CD4-positive, alpha-beta T cell (primary cell): ENCODE measurements at regions not wholly inside any gene's neighbourhood (a gene's known extent, or its start where the extent isn't known, plus 50 kb on each side); places are given as distances from the start of the nearest gene placed in this dataset.

Source experiments
- ATAC-seq: fragments of 200-7000 bp; cut with Tn5 transposase; one replicate; pipeline ENCODE4 v1.10.0; 2022; ENCODE audit warnings: mild to moderate bottlenecking; ENCODE audit not compliant: poor library complexity
- CTCF ChIA-PET: fragments of 350-600 bp; sonication (Branson Sonifier 250); formaldehyde crosslinking; loops from one replicate; lab custom pipeline; 2021; ENCODE audit warnings: antibody characterized with exemption, inconsistent platforms; lab: Charles Lee
- POLR2A ChIA-PET: fragments of 350-600 bp; sonication (Branson Sonifier 250); formaldehyde crosslinking; loops from one replicate; lab custom pipeline; 2021; ENCODE audit warnings: antibody characterized with exemption, inconsistent platforms; lab: Charles Lee
- DNase-seq, 14 experiments: peaks; one replicate each; pipeline ENCODE4 v3.0.0-alpha.2; 2013 to 2020; ENCODE audit warnings: mixed read lengths in 2 of 14
- H3K27ac ChIP-seq, 2 donors: one replicate each; pipeline versions ENCODE4 v1.5.1 to v1.7.0; 2013; ENCODE audit warnings: low read length in 2 of 2, low read depth in 1 of 2, mild to moderate bottlenecking in 1 of 2
- H3K27me3 ChIP-seq, 2 experiments: 1 replicate in 1 of 2; 2 replicates in 1 of 2; pipeline versions ENCODE4 v1.6.1 to v1.7.0; 2013; ENCODE audit warnings: low read length in 2 of 2, control low read depth in 1 of 2, mild to moderate bottlenecking in 1 of 2, moderate library complexity in 1 of 2; ENCODE audit not compliant: insufficient read depth in 2 of 2, control insufficient read depth in 1 of 2
- H3K36me3 ChIP-seq: one replicate; pipeline ENCODE4 v1.6.1; 2013; ENCODE audit warnings: low read length, control low read depth; ENCODE audit not compliant: insufficient read depth
- H3K4me1 ChIP-seq: one replicate; pipeline ENCODE4 v1.6.1; 2013; ENCODE audit warnings: low read length, control low read depth; ENCODE audit not compliant: insufficient read depth
- H3K4me3 ChIP-seq: one replicate; pipeline ENCODE4 v1.5.1; 2013; ENCODE audit warnings: mild to moderate bottlenecking, low read length, moderate library complexity
- H3K9me3 ChIP-seq, 2 experiments: 1 replicate in 1 of 2; 2 replicates in 1 of 2; pipeline versions ENCODE4 v1.6.1 to v1.7.0; 2013; ENCODE audit warnings: low read length in 2 of 2, mild to moderate bottlenecking in 2 of 2, control low read depth in 1 of 2, moderate library complexity in 1 of 2; ENCODE audit not compliant: control insufficient read depth in 1 of 2, insufficient read depth in 1 of 2
- H3K27ac Mint-ChIP-seq: one replicate; pipeline ENCODE4 v1.8.0; 2020; ENCODE audit warnings: mixed read lengths
- H3K27me3 Mint-ChIP-seq: one replicate; pipeline ENCODE4 v1.8.0; 2021; ENCODE audit warnings: mixed read lengths
- H3K36me3 Mint-ChIP-seq: one replicate; pipeline ENCODE4 v1.8.0; 2021; ENCODE audit warnings: low read depth, mixed read lengths
- H3K4me1 Mint-ChIP-seq: one replicate; pipeline ENCODE4 v1.8.0; 2021; ENCODE audit warnings: low read depth, mixed read lengths
- H3K4me3 Mint-ChIP-seq: one replicate; pipeline ENCODE4 v1.8.0; 2020; ENCODE audit warnings: mild to moderate bottlenecking, mixed read lengths
- H3K9me3 Mint-ChIP-seq: one replicate; pipeline ENCODE4 v1.8.0; 2020; ENCODE audit warnings: mixed read lengths
- intact Hi-C, 2 experiments: fragments of 100-400 bp; cut with DNase I in 1 of 2; cut with micrococcal nuclease in 1 of 2; formaldehyde crosslinking; loops; one replicate each; pipeline versions ENCODE4 v1.15.1 to v1.9.0; 2023 to 2025; cut with DNase I, micrococcal nuclease
- TF ChIP-seq, protein P1 (sequence below): fragments of 200-600 bp; IDR thresholded peaks from one replicate; pipeline ENCODE4 v1.8.0; 2022; ENCODE audit warnings: antibody characterized with exemption, mild to moderate bottlenecking

DNA sequence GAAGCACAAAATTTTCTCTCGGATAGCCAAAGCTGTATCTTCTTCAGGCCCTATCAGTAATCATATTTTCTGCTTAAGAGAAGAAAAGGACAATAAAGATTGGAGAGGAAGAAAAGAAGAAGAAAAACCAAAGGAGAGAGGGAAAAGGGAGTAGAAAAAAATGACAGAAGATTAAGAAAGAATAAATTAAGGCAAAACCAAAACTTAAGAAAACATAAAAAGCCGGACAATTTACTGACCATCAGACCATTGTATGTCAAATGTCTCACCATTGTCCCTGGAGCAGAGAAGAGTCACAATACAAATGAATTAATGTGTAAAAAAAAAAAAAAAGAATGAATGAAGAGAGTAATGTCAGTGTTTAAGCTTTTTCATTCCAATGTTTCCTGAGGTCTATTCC lies 1274.8 kb downstream of the FSCB start:
- Mint-ChIP-seq H3K4me3 (no peak overlapping the region), H3K27me3 (no peaks in the 10 kb centered on the region), H3K27ac (no peak overlapping the region), H3K36me3 (no peaks in the 10 kb centered on the region), H3K9me3 (peaks cover 7% of the 10 kb centered on the region), H3K4me1 (no peaks in the 10 kb centered on the region)
- Histone ChIP-seq H3K36me3 (no peaks in the 10 kb centered on the region), H3K9me3 (peaks cover 6 to 9% of the 10 kb centered on the region in 2 experiments), H3K4me3 (no peak overlapping the region), H3K27ac (no peak overlapping the region), H3K4me1 (no peaks in the 10 kb centered on the region), H3K27me3 (no peaks in the 10 kb centered on the region)
- no peak for ATAC-seq
- DNase-seq = no peak
- intact Hi-C loops = no loop called here
- ChIA-PET CTCF (no interaction called here), POLR2A (no interaction called here)
- TF ChIP-seq, protein P1, sequence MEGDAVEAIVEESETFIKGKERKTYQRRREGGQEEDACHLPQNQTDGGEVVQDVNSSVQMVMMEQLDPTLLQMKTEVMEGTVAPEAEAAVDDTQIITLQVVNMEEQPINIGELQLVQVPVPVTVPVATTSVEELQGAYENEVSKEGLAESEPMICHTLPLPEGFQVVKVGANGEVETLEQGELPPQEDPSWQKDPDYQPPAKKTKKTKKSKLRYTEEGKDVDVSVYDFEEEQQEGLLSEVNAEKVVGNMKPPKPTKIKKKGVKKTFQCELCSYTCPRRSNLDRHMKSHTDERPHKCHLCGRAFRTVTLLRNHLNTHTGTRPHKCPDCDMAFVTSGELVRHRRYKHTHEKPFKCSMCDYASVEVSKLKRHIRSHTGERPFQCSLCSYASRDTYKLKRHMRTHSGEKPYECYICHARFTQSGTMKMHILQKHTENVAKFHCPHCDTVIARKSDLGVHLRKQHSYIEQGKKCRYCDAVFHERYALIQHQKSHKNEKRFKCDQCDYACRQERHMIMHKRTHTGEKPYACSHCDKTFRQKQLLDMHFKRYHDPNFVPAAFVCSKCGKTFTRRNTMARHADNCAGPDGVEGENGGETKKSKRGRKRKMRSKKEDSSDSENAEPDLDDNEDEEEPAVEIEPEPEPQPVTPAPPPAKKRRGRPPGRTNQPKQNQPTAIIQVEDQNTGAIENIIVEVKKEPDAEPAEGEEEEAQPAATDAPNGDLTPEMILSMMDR = no peak

- DNase-seq (no peak), ATAC-seq (no peak)
- CTCF ChIA-PET = no interaction called here
- Mint-ChIP-seq H3K4me3 (no peak overlapping the region), H3K27me3 (no peaks in the 10 kb centered on the region), H3K4me1 (no peaks in the 10 kb centered on the region), H3K27ac (no peak overlapping the region), H3K36me3 (no peaks in the 10 kb centered on the region), H3K9me3 (peaks cover 15% of the 10 kb centered on the region)
- intact Hi-C loops = no loop called here
- Histone ChIP-seq H3K27ac (no peak overlapping the region), H3K4me1 (no peaks in the 10 kb centered on the region), H3K9me3 (peaks cover 0 to 4% of the 10 kb centered on the region in 2 experiments), H3K27me3 (no peaks in the 10 kb centered on the region), H3K4me3 (no peak overlapping the region), H3K36me3 (no peaks in the 10 kb centered on the region)
- TF ChIP-seq, protein P1 = no peak
- POLR2A ChIA-PET = no interaction called here
Observed at GRCh38 chr14:43215524-43215923, 1291.6 kb downstream of the FSCB start.

DNA sequence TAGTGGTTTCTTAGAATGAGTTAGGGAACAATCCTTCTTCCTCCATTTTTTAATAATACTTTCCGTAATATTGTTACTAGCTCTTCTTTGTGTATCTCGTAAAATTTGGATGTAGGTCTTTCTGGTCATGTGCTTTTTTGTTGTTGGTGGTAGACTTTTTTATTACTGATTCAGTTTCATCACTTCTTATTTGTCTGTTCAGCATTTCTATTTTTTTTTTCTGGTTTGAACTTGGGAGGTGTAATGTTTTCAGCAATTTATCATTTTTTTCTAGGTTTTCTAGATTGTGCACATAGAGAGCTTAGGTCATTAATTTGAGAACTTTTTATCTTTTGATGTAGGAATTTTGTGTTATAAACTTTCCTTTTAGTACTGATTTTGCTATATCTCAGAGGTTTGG lies 1299.9 kb downstream of the FSCB start:
- Histone ChIP-seq H3K27me3 (no peaks in the 10 kb centered on the region), H3K4me1 (no peaks in the 10 kb centered on the region), H3K4me3 (no peak overlapping the region), H3K36me3 (no peaks in the 10 kb centered on the region), H3K27ac (no peak overlapping the region), H3K9me3 (no peaks in the 10 kb centered on the region)
- Mint-ChIP-seq H3K36me3 (no peaks in the 10 kb centered on the region), H3K27me3 (no peaks in the 10 kb centered on the region), H3K4me3 (no peak overlapping the region), H3K27ac (no peak overlapping the region), H3K9me3 (peaks cover 5% of the 10 kb centered on the region), H3K4me1 (no peaks in the 10 kb centered on the region)
- TF ChIP-seq, protein P1 = no peak
- DNase-seq (no peak), ATAC-seq (no peak)
- POLR2A ChIA-PET = no interaction called here
- intact Hi-C loops = no loop called here
- CTCF ChIA-PET = no interaction called here
